Caki2 (cell line): ENCODE measurements at regions not wholly inside any gene's neighbourhood (a gene's known extent, or its start where the extent isn't known, plus 50 kb on each side); places are given as distances from the start of the nearest gene placed in this dataset.

Source experiments
- DNase-seq: peaks from one replicate; pipeline ENCODE4 v3.0.0-alpha.2; 2015; ENCODE audit warnings: low read depth
- in situ Hi-C: cut with HindIII; loops from 2 replicates; pipeline ENCODE4 v1.10.0; 2016; ENCODE audit warnings: low sequenced_read_pairs, low pct_unique_long_range_greater_than_20kb, mixed read lengths

- no peak for DNase-seq
- in situ Hi-C loops = no loop called here
Measured at GRCh38 chr20:51156041-51156982, 133.4 kb upstream of the KCNG1 start.

- DNase-seq = no peak
- in situ Hi-C loops = no loop called here
Measured at GRCh38 chr20:51154708-51155690, 132.1 kb upstream of the KCNG1 start.

GRCh38 chr20:51153867-51154707 is 131.2 kb upstream of the KCNG1 start:
- no peak for DNase-seq
- in situ Hi-C loops = no loop called here

- no peak for DNase-seq
Measured at GRCh38 chr20:51148941-51149340, 126.0 kb upstream of the KCNG1 start.

GRCh38 chr20:51144476-51144875 is 121.6 kb upstream of the KCNG1 start:
- in situ Hi-C loops = no loop called here
- no peak for DNase-seq

More at GRCh38 chr20:51148941-51149340, 126.0 kb upstream of the KCNG1 start:
- in situ Hi-C loops = no loop called here

GRCh38 chr20:51143652-51144051 is 120.7 kb upstream of the KCNG1 start:
- in situ Hi-C loops = no loop called here
- no peak for DNase-seq

- in situ Hi-C loops = no loop called here
- DNase-seq = no peak
Measured at GRCh38 chr20:51142448-51142847, 119.5 kb upstream of the KCNG1 start.

- in situ Hi-C loops = no loop called here
- DNase-seq = no peak
Measured at GRCh38 chr20:51140671-51141070, 117.8 kb upstream of the KCNG1 start.

GRCh38 chr20:51139891-51140290 is 117.0 kb upstream of the KCNG1 start:
- no peak for DNase-seq
- in situ Hi-C loops = no loop called here

- in situ Hi-C loops = no loop called here
- no peak for DNase-seq
Measured at GRCh38 chr20:51138576-51138975, 115.7 kb upstream of the KCNG1 start.

- DNase-seq = no peak
- in situ Hi-C loops = no loop called here
Measured at GRCh38 chr20:51137461-51137860, 114.6 kb upstream of the KCNG1 start.

GRCh38 chr20:51135926-51136715 is 113.2 kb upstream of the KCNG1 start:
- no peak for DNase-seq

GRCh38 chr20:51134405-51134804 is 111.5 kb upstream of the KCNG1 start:
- in situ Hi-C loops = no loop called here
- no peak for DNase-seq

More at GRCh38 chr20:51135926-51136715, 113.2 kb upstream of the KCNG1 start:
- in situ Hi-C loops = no loop called here

GRCh38 chr20:51132279-51132678 is 109.4 kb upstream of the KCNG1 start:
- no peak for DNase-seq
- in situ Hi-C loops = no loop called here

GRCh38 chr20:51131811-51132210 is 108.9 kb upstream of the KCNG1 start:
- in situ Hi-C loops = no loop called here
- no peak for DNase-seq

- DNase-seq = no peak
- in situ Hi-C loops = no loop called here
Measured at GRCh38 chr20:51129147-51129776, 106.4 kb upstream of the KCNG1 start.

GRCh38 chr20:51128198-51128597 is 105.3 kb upstream of the KCNG1 start:
- peak; percentile 58 for DNase-seq
- in situ Hi-C loops = no loop called here
